ENCODE measurements at regions not wholly inside any gene's neighbourhood (a gene's known extent, or its start where the extent isn't known, plus 50 kb on each side); places are given as distances from the start of the nearest gene placed in this dataset.
"Not testable (repeated sequence)": the region's sequence is repeated elsewhere in the genome, so short reads cannot be mapped to it uniquely, and the experiment has no call there.

- Histone ChIP-seq H3K4me2 (no peak overlapping the region), H3K4me1 (replicated peaks; ENCODE audit: insufficient read depth) (no peaks in the 10 kb centered on the region), H2AFZ (no peak overlapping the region), H3F3A (ENCODE audit: insufficient read depth, low read depth) (no peaks in the 10 kb centered on the region; the same call in 1 of the 2 replicates), H4K20me1 (ENCODE audit: insufficient read depth) (no peaks in the 10 kb centered on the region), H3K9me2 (ENCODE audit: insufficient read depth) (no peaks in the 10 kb centered on the region), H3K79me2 (ENCODE audit: low read depth) (no peaks in the 10 kb centered on the region), H3K36me3 (ENCODE audit: low read depth) (no peaks in the 10 kb centered on the region), H3K27ac (no peak overlapping the region), H3K9me3 (ENCODE audit: insufficient read depth, low read depth) (no peaks in the 10 kb centered on the region), H3K27me3 (ENCODE audit: insufficient read depth, low read depth) (no peaks in the 10 kb centered on the region), H3K4me3 (no peak overlapping the region)
- BruUV-seq (replicated peaks), result no TSS peak
- intact Hi-C loops (cut with micrococcal nuclease; ENCODE audit: unreplicated experiment), result loop anchor here (10.0 kb wide), 1 partner anchor 686 kb away; no protein-coding TSS in a partner anchor
- ChIA-PET CTCF (no interaction called here), POLR2A (ENCODE audit: unreplicated experiment) (no interaction called here)
- no peak for TF ChIP-seq CTCF (conservative IDR thresholded peaks at IDR 0.05)
- TF ChIP-seq EZH2 (IDR thresholded peaks at IDR 0.05; ENCODE audit: low read depth), result no peak
- no peak for DNase-seq
Observed at GRCh38 chr2:17460371-17461086, 57.7 kb downstream of the RAD51AP2 start.

DNA sequence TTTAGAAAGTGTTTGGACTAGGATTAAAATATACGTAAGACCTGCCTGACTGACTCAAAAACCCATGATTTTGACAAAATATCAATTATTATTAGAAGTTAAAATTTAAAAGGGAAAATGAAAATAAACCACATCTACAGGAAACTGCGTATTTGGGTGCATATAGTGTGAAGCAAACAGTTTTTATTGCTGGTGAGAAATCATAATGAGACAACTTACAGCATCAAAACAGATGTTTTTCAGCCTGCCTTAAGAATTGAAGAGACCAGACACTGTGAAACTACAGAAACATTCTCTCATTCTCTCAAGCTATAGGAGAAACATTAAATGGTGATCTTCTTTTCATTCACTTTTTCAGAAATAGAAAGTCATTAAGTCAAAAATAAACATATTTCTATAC, 62.9 kb downstream of the RAD51AP2 start:
- H4K20me1 ChIP-seq (ENCODE audit: insufficient read depth), result no peaks in the 10 kb centered on the region
- ChIA-PET CTCF (no interaction called here), POLR2A (ENCODE audit: unreplicated experiment) (no interaction called here)
- H3K36me3 ChIP-seq (ENCODE audit: low read depth), result no peaks in the 10 kb centered on the region
- H3K9me2 ChIP-seq (ENCODE audit: insufficient read depth), result no peaks in the 10 kb centered on the region
- no peak overlapping the region for H3K4me3 ChIP-seq
- no peak overlapping the region for H3K4me2 ChIP-seq
- no peaks in the 10 kb centered on the region for H3K27me3 ChIP-seq (ENCODE audit: insufficient read depth, low read depth)
- no peak for DNase-seq
- BruUV-seq (replicated peaks), result no TSS peak
- no peaks in the 10 kb centered on the region for H3K4me1 ChIP-seq (replicated peaks; ENCODE audit: insufficient read depth)
- intact Hi-C loops (cut with micrococcal nuclease; ENCODE audit: unreplicated experiment), result no loop called here
- H3K9me3 ChIP-seq (ENCODE audit: insufficient read depth, low read depth), result no peaks in the 10 kb centered on the region
- TF ChIP-seq EZH2 (IDR thresholded peaks at IDR 0.05; ENCODE audit: low read depth) (no peak), CTCF (conservative IDR thresholded peaks at IDR 0.05) (no peak)
- no peaks in the 10 kb centered on the region for H3F3A ChIP-seq (ENCODE audit: insufficient read depth, low read depth)
- no peak overlapping the region for H3K27ac ChIP-seq
- H2AFZ ChIP-seq, result no peak overlapping the region
- no peaks in the 10 kb centered on the region for H3K79me2 ChIP-seq (ENCODE audit: low read depth)

GRCh38 chr2:17446191-17446590, 72.0 kb downstream of the RAD51AP2 start:
- H3K79me2 ChIP-seq (ENCODE audit: low read depth); H3K4me3 ChIP-seq; H3K9me3 ChIP-seq (ENCODE audit: insufficient read depth, low read depth); H2AFZ ChIP-seq; POLR2A ChIA-PET (ENCODE audit: unreplicated experiment); H3K9me2 ChIP-seq (ENCODE audit: insufficient read depth); DNase-seq; intact Hi-C loops (cut with micrococcal nuclease; ENCODE audit: unreplicated experiment); H4K20me1 ChIP-seq (ENCODE audit: insufficient read depth); H3K36me3 ChIP-seq (ENCODE audit: low read depth); H3K4me2 ChIP-seq; CTCF ChIA-PET; BruUV-seq (replicated peaks); H3K27ac ChIP-seq; H3K27me3 ChIP-seq (ENCODE audit: insufficient read depth, low read depth): not testable (repeated sequence)
- Histone ChIP-seq H3F3A (ENCODE audit: insufficient read depth, low read depth) (peaks cover 21% of the 10 kb centered on the region), H3K4me1 (replicated peaks; ENCODE audit: insufficient read depth) (peaks cover 20% of the 10 kb centered on the region)

DNA sequence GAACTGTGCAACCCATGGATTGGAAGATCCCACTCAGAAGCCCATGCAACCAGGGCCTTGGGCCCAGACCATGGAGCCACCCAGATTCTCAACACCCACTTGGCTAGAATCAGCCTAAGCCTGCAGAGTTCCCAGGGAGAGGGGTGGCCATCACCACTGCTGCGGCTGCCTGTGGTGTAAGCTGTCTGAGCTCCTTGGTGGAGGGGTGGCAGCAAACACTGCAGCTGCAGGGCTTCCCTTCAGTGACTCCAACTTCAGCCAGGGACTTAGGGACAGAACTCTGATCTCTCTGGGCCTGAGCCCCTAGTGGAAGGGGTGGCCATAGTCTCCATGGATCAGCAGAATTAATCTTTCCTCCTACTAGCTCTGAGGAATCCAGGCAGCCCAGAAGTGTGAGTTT, 72.5 kb downstream of the RAD51AP2 start:
- Histone ChIP-seq H3K36me3 (ENCODE audit: low read depth) (no peaks in the 10 kb centered on the region), H3K27ac (no peak overlapping the region), H3K27me3 (ENCODE audit: insufficient read depth, low read depth) (no peaks in the 10 kb centered on the region), H3K9me3 (ENCODE audit: insufficient read depth, low read depth) (no peaks in the 10 kb centered on the region), H3K79me2 (ENCODE audit: low read depth) (no peaks in the 10 kb centered on the region), H3K9me2 (ENCODE audit: insufficient read depth) (no peaks in the 10 kb centered on the region), H3F3A (ENCODE audit: insufficient read depth, low read depth) (peaks cover 25% of the 10 kb centered on the region), H3K4me1 (replicated peaks; ENCODE audit: insufficient read depth) (peaks cover 25% of the 10 kb centered on the region), H3K4me3 (no peak overlapping the region), H4K20me1 (ENCODE audit: insufficient read depth) (no peaks in the 10 kb centered on the region), H3K4me2 (no peak overlapping the region), H2AFZ (no peak overlapping the region)
- no peak for DNase-seq
- ChIA-PET CTCF (no interaction called here), POLR2A (ENCODE audit: unreplicated experiment) (no interaction called here)
- intact Hi-C loops (cut with micrococcal nuclease; ENCODE audit: unreplicated experiment), result no loop called here
- BruUV-seq (replicated peaks), result no TSS peak
- TF ChIP-seq CTCF (conservative IDR thresholded peaks at IDR 0.05) (no peak), EZH2 (IDR thresholded peaks at IDR 0.05; ENCODE audit: low read depth) (no peak)

All from PC-9 (cell line).